ENCODE measurements at regions not wholly inside any gene's neighbourhood (a gene's known extent, or its start where the extent isn't known, plus 50 kb on each side); places are given as distances from the start of the nearest gene placed in this dataset.

DNA sequence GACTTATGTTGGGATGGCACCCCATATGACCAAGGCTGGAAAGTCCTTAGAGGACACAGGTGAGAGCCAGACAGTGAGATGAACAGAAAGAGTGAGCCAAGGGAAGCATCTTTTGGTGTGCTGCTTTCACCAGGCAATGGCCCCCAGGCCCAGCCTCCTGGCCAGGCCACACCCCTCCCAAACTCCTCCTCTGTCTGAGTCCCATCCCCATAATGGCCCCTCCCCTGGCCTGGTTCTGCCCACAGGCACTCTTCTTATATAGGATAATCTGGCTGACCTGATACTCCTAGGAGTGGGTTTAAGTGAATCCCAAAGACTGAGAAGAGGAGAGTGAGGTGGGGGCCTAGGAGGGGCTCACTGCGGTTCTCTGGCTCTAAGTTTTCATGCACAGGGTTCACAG lies 252.5 kb downstream of the RPS24 start:
- TF ChIP-seq, protein P1, sequence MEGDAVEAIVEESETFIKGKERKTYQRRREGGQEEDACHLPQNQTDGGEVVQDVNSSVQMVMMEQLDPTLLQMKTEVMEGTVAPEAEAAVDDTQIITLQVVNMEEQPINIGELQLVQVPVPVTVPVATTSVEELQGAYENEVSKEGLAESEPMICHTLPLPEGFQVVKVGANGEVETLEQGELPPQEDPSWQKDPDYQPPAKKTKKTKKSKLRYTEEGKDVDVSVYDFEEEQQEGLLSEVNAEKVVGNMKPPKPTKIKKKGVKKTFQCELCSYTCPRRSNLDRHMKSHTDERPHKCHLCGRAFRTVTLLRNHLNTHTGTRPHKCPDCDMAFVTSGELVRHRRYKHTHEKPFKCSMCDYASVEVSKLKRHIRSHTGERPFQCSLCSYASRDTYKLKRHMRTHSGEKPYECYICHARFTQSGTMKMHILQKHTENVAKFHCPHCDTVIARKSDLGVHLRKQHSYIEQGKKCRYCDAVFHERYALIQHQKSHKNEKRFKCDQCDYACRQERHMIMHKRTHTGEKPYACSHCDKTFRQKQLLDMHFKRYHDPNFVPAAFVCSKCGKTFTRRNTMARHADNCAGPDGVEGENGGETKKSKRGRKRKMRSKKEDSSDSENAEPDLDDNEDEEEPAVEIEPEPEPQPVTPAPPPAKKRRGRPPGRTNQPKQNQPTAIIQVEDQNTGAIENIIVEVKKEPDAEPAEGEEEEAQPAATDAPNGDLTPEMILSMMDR (IDR thresholded peaks at IDR 0.05), result no peak
- TF ChIP-seq POLR2A (IDR thresholded peaks at IDR 0.05), result no peak

All from thyroid gland (tissue), 4 donors.